Tibial nerve (tissue), 3 donors: ENCODE measurements at regions not wholly inside any gene's neighbourhood (a gene's known extent, or its start where the extent isn't known, plus 50 kb on each side); places are given as distances from the start of the nearest gene placed in this dataset.

Source experiments
- CTCF ChIP-seq, 5 experiments: fragments of 200-600 bp in 3 of 5; fragments of 450-650 bp in 2 of 5; sonication (generic) in 3 of 5; IDR thresholded peaks; one replicate each; pipeline ENCODE4 v1.5.1; 2016 to 2019; ENCODE audit warnings: antibody characterized with exemption in 5 of 5, mild to moderate bottlenecking in 3 of 5, moderate library complexity in 2 of 5
- POLR2A ChIP-seq, 2 donors: fragments of 450-650 bp; IDR thresholded peaks; one replicate each; pipeline ENCODE4 v1.6.1; 2017; ENCODE audit warnings: antibody characterized with exemption in 2 of 2, mild to moderate bottlenecking in 2 of 2, moderate library complexity in 2 of 2

GRCh38 chr2:181139831-181140230 is 159.4 kb downstream of the UBE2E3 start:
- TF ChIP-seq CTCF (IDR thresholded peaks at IDR 0.05) (no peak), POLR2A (IDR thresholded peaks at IDR 0.05) (no peak)
